ENCODE measurements at regions not wholly inside any gene's neighbourhood (a gene's known extent, or its start where the extent isn't known, plus 50 kb on each side); places are given as distances from the start of the nearest gene placed in this dataset.

- TF ChIP-seq POLR2A (IDR thresholded peaks at IDR 0.05; ENCODE audit: extremely low read depth, insufficient read length) (no peak), CTCF (IDR thresholded peaks at IDR 0.05; ENCODE audit: low read depth, low read length) (no peak)
Observed at GRCh38 chr10:120646159-120646732, 189.2 kb downstream of the PLPP4 start.
